OCI-LY1 (cell line): ENCODE measurements at regions not wholly inside any gene's neighbourhood (a gene's known extent, or its start where the extent isn't known, plus 50 kb on each side); places are given as distances from the start of the nearest gene placed in this dataset.

ENCODE experiments used
- H2AFZ ChIP-seq: fragments of 200-600 bp; sonication (generic), shearing (Covaris generic); 2 replicates; pipeline ENCODE4 v1.6.0; 2014; ENCODE audit warnings: antibody characterized with exemption, mild to moderate bottlenecking, low read length
- H3F3A ChIP-seq: fragments of 200-600 bp; sonication (generic), shearing (Covaris generic); 2 replicates; pipeline ENCODE4 v1.6.0; 2014; ENCODE audit warnings: mild to moderate bottlenecking, antibody characterized with exemption, low read length, moderate library complexity; ENCODE audit not compliant: insufficient read depth
- H3K27ac ChIP-seq: fragments of 200-600 bp; sonication (generic); 2 replicates; pipeline ENCODE4 v1.5.1; 2014; ENCODE audit warnings: low read length, mixed run types, mild to moderate bottlenecking, low read depth; ENCODE audit not compliant: poor library complexity, severe bottlenecking
- H3K27me3 ChIP-seq: fragments of 200-600 bp; sonication (generic); 2 replicates; pipeline ENCODE4 v1.6.0; 2014; ENCODE audit warnings: antibody characterized with exemption, mild to moderate bottlenecking, low read length, moderate library complexity; ENCODE audit not compliant: insufficient read depth
- H3K36me3 ChIP-seq: fragments of 200-600 bp; sonication (generic); 2 replicates; pipeline ENCODE4 v1.6.1; 2014; ENCODE audit warnings: mild to moderate bottlenecking, antibody characterized with exemption, low read length, moderate library complexity, mixed read lengths; ENCODE audit not compliant: insufficient read depth
- H3K4me1 ChIP-seq: fragments of 200-600 bp; sonication (generic); 2 replicates; pipeline ENCODE4 v1.5.1; 2014; ENCODE audit warnings: mild to moderate bottlenecking, low read length, moderate library complexity; ENCODE audit not compliant: insufficient read depth, severe bottlenecking
- H3K4me2 ChIP-seq: fragments of 200-600 bp; sonication (generic), shearing (Covaris generic); 2 replicates; pipeline ENCODE4 v1.6.1; 2014; ENCODE audit warnings: low read length
- H3K4me3 ChIP-seq: fragments of 200-600 bp; sonication (generic); 2 replicates; pipeline ENCODE4 v1.5.1; 2014; ENCODE audit warnings: low read length, low read depth, mild to moderate bottlenecking, mixed read lengths; ENCODE audit not compliant: poor library complexity, severe bottlenecking
- H3K79me2 ChIP-seq: fragments of 200-600 bp; shearing (Covaris generic); 2 replicates; pipeline ENCODE4 v1.6.1; 2016; ENCODE audit warnings: mixed run types, low read length, mixed read lengths; ENCODE audit not compliant: insufficient read depth
- H3K9ac ChIP-seq: fragments of 200-600 bp; sonication (generic), shearing (Covaris generic); 2 replicates; pipeline ENCODE4 v1.6.1; 2014; ENCODE audit warnings: mild to moderate bottlenecking, low read length, mixed read lengths
- H3K9me2 ChIP-seq: fragments of 200-600 bp; sonication (generic), shearing (Covaris generic); 2 replicates; pipeline ENCODE4 v1.6.1; 2014; ENCODE audit warnings: low read depth, mild to moderate bottlenecking, low read length, mixed read lengths
- H3K9me3 ChIP-seq: fragments of 200-600 bp; shearing (Covaris generic); 2 replicates; pipeline ENCODE4 v1.6.1; 2014; ENCODE audit warnings: low read length, mixed read lengths
- H4K20me1 ChIP-seq: fragments of 200-600 bp; sonication (generic), shearing (Covaris generic); 2 replicates; pipeline ENCODE4 v1.6.0; 2016; ENCODE audit warnings: mild to moderate bottlenecking, low read length; ENCODE audit not compliant: insufficient read depth
- EZH2 ChIP-seq: fragments of 200-600 bp; sonication (generic), shearing (Covaris generic); IDR thresholded peaks from 2 replicates; pipeline ENCODE4 v1.8.0; 2017; ENCODE audit warnings: borderline replicate concordance, mixed run types, mild to moderate bottlenecking, antibody characterized with exemption, low read length, moderate library complexity, mixed read lengths
- TF ChIP-seq, protein P1 (sequence below): fragments of 200-600 bp; sonication (generic), shearing (Covaris generic); IDR thresholded peaks from 2 replicates; pipeline ENCODE4 v1.5.1; 2017; ENCODE audit warnings: mild to moderate bottlenecking, antibody characterized with exemption, low read length, moderate library complexity, mixed read lengths

DNA sequence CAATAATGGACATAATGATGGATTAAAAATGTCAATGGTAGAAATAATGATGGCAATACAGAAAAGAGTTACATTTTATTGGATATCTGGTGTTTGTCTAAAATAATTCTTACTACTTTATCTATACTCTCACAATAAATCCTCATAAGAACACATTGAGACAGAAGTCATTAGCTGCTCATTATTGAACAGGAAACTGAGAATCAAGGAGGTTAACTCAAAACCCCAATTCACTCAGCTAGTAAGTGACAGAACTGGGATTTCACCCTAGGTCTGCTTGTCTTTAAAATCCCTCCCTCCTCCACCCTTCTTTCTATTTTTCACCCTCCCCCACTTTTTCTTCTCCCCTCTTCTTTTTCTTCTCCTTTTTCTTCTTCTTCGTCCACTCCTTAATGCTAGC lies 285.8 kb upstream of the TNC start:
- H3K4me2 ChIP-seq: no peak overlapping the region
- no peak overlapping the region for H3K27ac ChIP-seq
- H3K4me3 ChIP-seq: no peak overlapping the region
- H3K36me3 ChIP-seq: no peaks in the 10 kb centered on the region
- H3K79me2 ChIP-seq: no peaks in the 10 kb centered on the region
- H3K9me3 ChIP-seq: no peaks in the 10 kb centered on the region
- H2AFZ ChIP-seq: no peak overlapping the region
- no peaks in the 10 kb centered on the region for H3K9me2 ChIP-seq
- H4K20me1 ChIP-seq: no peaks in the 10 kb centered on the region
- TF ChIP-seq, protein P1, sequence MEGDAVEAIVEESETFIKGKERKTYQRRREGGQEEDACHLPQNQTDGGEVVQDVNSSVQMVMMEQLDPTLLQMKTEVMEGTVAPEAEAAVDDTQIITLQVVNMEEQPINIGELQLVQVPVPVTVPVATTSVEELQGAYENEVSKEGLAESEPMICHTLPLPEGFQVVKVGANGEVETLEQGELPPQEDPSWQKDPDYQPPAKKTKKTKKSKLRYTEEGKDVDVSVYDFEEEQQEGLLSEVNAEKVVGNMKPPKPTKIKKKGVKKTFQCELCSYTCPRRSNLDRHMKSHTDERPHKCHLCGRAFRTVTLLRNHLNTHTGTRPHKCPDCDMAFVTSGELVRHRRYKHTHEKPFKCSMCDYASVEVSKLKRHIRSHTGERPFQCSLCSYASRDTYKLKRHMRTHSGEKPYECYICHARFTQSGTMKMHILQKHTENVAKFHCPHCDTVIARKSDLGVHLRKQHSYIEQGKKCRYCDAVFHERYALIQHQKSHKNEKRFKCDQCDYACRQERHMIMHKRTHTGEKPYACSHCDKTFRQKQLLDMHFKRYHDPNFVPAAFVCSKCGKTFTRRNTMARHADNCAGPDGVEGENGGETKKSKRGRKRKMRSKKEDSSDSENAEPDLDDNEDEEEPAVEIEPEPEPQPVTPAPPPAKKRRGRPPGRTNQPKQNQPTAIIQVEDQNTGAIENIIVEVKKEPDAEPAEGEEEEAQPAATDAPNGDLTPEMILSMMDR: no peak
- TF ChIP-seq EZH2: no peak
- H3F3A ChIP-seq: no peaks in the 10 kb centered on the region
- no peaks in the 10 kb centered on the region for H3K4me1 ChIP-seq
- no peaks in the 10 kb centered on the region for H3K27me3 ChIP-seq
- no peak overlapping the region for H3K9ac ChIP-seq

DNA sequence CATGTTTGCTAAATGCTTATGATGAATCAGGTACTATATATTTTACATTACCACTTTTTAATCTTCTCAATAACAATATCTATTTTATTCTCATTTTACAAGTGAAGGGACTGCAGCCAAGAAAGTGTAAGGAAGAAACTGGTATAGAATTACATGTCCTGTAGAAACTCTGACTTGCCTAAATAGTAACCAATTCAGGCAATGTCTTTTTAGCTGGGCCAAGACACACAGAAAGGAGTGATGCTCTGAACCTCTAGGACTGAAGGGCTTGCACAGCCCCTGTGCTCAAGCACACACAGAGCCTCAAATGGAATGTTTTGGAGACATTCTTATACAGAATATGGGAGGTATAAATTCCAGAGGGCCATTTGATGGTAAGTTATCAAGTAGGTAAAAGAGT lies 286.4 kb upstream of the TNC start:
- no peaks in the 10 kb centered on the region for H3K9me2 ChIP-seq
- no peaks in the 10 kb centered on the region for H3F3A ChIP-seq
- no peak overlapping the region for H3K4me2 ChIP-seq
- no peaks in the 10 kb centered on the region for H3K9me3 ChIP-seq
- TF ChIP-seq, protein P1: no peak
- no peak for TF ChIP-seq EZH2
- H3K4me3 ChIP-seq: no peak overlapping the region
- H2AFZ ChIP-seq: no peak overlapping the region
- H3K27me3 ChIP-seq: no peaks in the 10 kb centered on the region
- no peaks in the 10 kb centered on the region for H3K36me3 ChIP-seq
- no peaks in the 10 kb centered on the region for H4K20me1 ChIP-seq
- H3K4me1 ChIP-seq: no peaks in the 10 kb centered on the region
- H3K9ac ChIP-seq: no peak overlapping the region
- no peaks in the 10 kb centered on the region for H3K79me2 ChIP-seq
- H3K27ac ChIP-seq: no peak overlapping the region

DNA sequence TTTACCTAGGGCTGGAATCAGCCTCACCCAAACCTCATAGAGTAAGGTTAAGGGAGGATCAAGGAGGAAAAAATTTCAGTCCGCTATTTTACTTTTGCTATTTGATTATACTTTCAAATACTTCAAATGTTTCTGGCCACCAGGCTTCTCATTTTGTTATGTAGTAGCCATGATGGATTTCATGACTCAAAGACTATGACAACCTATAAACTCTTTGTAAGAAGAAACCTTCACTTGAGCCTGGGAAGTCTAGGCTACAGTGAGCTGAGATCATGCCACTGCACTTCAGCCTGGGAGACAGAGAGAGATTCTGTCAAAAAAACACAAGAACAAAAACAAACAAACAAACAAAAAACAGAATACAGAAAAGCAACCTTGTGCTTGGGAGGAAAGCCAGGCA lies 293.6 kb upstream of the TNC start:
- no peaks in the 10 kb centered on the region for H3K9me2 ChIP-seq
- TF ChIP-seq EZH2: no peak
- TF ChIP-seq, protein P1: no peak
- no peaks in the 10 kb centered on the region for H3K36me3 ChIP-seq
- no peaks in the 10 kb centered on the region for H3K4me1 ChIP-seq
- no peak overlapping the region for H3K9ac ChIP-seq
- H3K4me3 ChIP-seq: no peak overlapping the region
- H2AFZ ChIP-seq: no peak overlapping the region
- H3K79me2 ChIP-seq: no peaks in the 10 kb centered on the region
- H3F3A ChIP-seq: no peaks in the 10 kb centered on the region
- no peak overlapping the region for H3K27ac ChIP-seq
- no peaks in the 10 kb centered on the region for H4K20me1 ChIP-seq
- H3K27me3 ChIP-seq: no peaks in the 10 kb centered on the region
- no peak overlapping the region for H3K4me2 ChIP-seq
- H3K9me3 ChIP-seq: no peaks in the 10 kb centered on the region
